ENCODE measurements at regions not wholly inside any gene's neighbourhood (a gene's known extent, or its start where the extent isn't known, plus 50 kb on each side); places are given as distances from the start of the nearest gene placed in this dataset.

GRCh38 chr13:78934336-78934735 lies 275.4 kb upstream of the OBI1 start:
- WGBS, 2 donors, result 68 to 72% methylated on average over 13 of the region's 13 CpGs
- DNase-seq (no peak), ATAC-seq (no peak)
- peaks cover 0 to 20% (median 0%) of the 10 kb centered on the region in 11 donors for H3K9me3 ChIP-seq
- H3K27me3 ChIP-seq, result peaks cover 0 to 5% (median 0%) of the 10 kb centered on the region in 7 donors
- H3K4me1 ChIP-seq, result no peaks in the 10 kb centered on the region
- no peak overlapping the region for H3K27ac ChIP-seq
- no peaks in the 10 kb centered on the region for H3K36me3 ChIP-seq
- no peak overlapping the region for H3K4me3 ChIP-seq
- no peak for TF ChIP-seq CTCF (IDR thresholded peaks at IDR 0.05)
- intact Hi-C loops (cut with DNase I), result no loop called here

GRCh38 chr13:78915015-78915414 lies 256.1 kb upstream of the OBI1 start:
- no peak for ATAC-seq
- Histone ChIP-seq H3K27ac (no peak overlapping the region), H3K4me1 (no peaks in the 10 kb centered on the region), H3K4me3 (no peak overlapping the region), H3K27me3 (no peaks in the 10 kb centered on the region), H3K36me3 (no peaks in the 10 kb centered on the region), H3K9me3 (no peaks in the 10 kb centered on the region)
- 65 to 70% methylated on average over 4 of the region's 4 CpGs for WGBS, 2 donors
- TF ChIP-seq CTCF (IDR thresholded peaks at IDR 0.05), result no peak
- DNase-seq, result no peak
- intact Hi-C loops (cut with DNase I), result loop anchor here in 1 of 10 donors (10.0 kb wide), 1 partner anchor 60 kb away; no protein-coding TSS in a partner anchor

GRCh38 chr13:78913656-78914055 lies 254.7 kb upstream of the OBI1 start:
- Histone ChIP-seq H3K27ac (no peak overlapping the region), H3K27me3 (no peaks in the 10 kb centered on the region), H3K4me1 (no peaks in the 10 kb centered on the region), H3K4me3 (no peak overlapping the region), H3K36me3 (no peaks in the 10 kb centered on the region), H3K9me3 (no peaks in the 10 kb centered on the region)
- WGBS, 2 donors, result 46% methylated on average over 3 of the region's 3 CpGs
- intact Hi-C loops (cut with DNase I), result loop anchor here in 1 of 10 donors (10.0 kb wide), 1 partner anchor 59 kb away; no protein-coding TSS in a partner anchor
- DNase-seq (no peak), ATAC-seq (no peak)
- no peak for TF ChIP-seq CTCF (IDR thresholded peaks at IDR 0.05)

- H3K27me3 ChIP-seq, result no peaks in the 10 kb centered on the region
- 75 to 78% methylated on average over 7 of the region's 7 CpGs for WGBS, 2 donors
- no peak for DNase-seq
- H3K4me1 ChIP-seq, result no peaks in the 10 kb centered on the region
- TF ChIP-seq CTCF (IDR thresholded peaks at IDR 0.05), result no peak
- no peak overlapping the region for H3K27ac ChIP-seq
- intact Hi-C loops (cut with DNase I), result loop anchor here in 1 of 10 donors (10.0 kb wide), 1 partner anchor 55 kb away; no protein-coding TSS in a partner anchor
- H3K9me3 ChIP-seq, result no peaks in the 10 kb centered on the region
- H3K36me3 ChIP-seq, result no peaks in the 10 kb centered on the region
- no peak for ATAC-seq
- H3K4me3 ChIP-seq, result no peak overlapping the region
Measured at GRCh38 chr13:78910147-78910546, 251.2 kb upstream of the OBI1 start.
